Endothelial cell (in vitro differentiated cells): ENCODE measurements at regions not wholly inside any gene's neighbourhood (a gene's known extent, or its start where the extent isn't known, plus 50 kb on each side); places are given as distances from the start of the nearest gene placed in this dataset.

Source experiments
- DNase-seq: peaks from one replicate; pipeline ENCODE4 v3.0.0; 2021; ENCODE audit warnings: low spot score
- H3K27ac Mint-ChIP-seq: one replicate; pipeline ENCODE4 v1.8.0; 2021; ENCODE audit warnings: mixed read lengths, inconsistent platforms; ENCODE audit not compliant: unreplicated experiment
- H3K27me3 Mint-ChIP-seq: one replicate; pipeline ENCODE4 v1.8.0; 2021; ENCODE audit warnings: mild to moderate bottlenecking, moderate library complexity, mixed read lengths, inconsistent platforms; ENCODE audit not compliant: unreplicated experiment
- H3K36me3 Mint-ChIP-seq: one replicate; pipeline ENCODE4 v1.8.0; 2021; ENCODE audit warnings: mild to moderate bottlenecking, low read depth, mixed read lengths, inconsistent platforms; ENCODE audit not compliant: unreplicated experiment
- H3K4me1 Mint-ChIP-seq: one replicate; pipeline ENCODE4 v1.8.0; 2021; ENCODE audit warnings: mild to moderate bottlenecking, mixed read lengths, inconsistent platforms; ENCODE audit not compliant: unreplicated experiment
- H3K4me3 Mint-ChIP-seq: one replicate; pipeline ENCODE4 v1.8.0; 2021; ENCODE audit warnings: mild to moderate bottlenecking, mixed read lengths, inconsistent platforms; ENCODE audit not compliant: unreplicated experiment
- H3K9me3 Mint-ChIP-seq: one replicate; pipeline ENCODE4 v1.8.0; 2021; ENCODE audit warnings: mixed read lengths, inconsistent platforms; ENCODE audit not compliant: unreplicated experiment
- CTCF ChIP-seq: fragments of 200-600 bp; sonication (generic); IDR thresholded peaks from one replicate; pipeline ENCODE4 v1.5.0; 2021; ENCODE audit warnings: antibody characterized with exemption; ENCODE audit not compliant: unreplicated experiment

GRCh38 chr18:44437603-44438002 lies 243.1 kb upstream of the SETBP1 start:
- no peak for TF ChIP-seq CTCF
- no peaks in the 10 kb centered on the region for H3K4me1 Mint-ChIP-seq
- no peak overlapping the region for H3K4me3 Mint-ChIP-seq
- H3K9me3 Mint-ChIP-seq = no peaks in the 10 kb centered on the region
- no peaks in the 10 kb centered on the region for H3K36me3 Mint-ChIP-seq
- no peak overlapping the region for H3K27ac Mint-ChIP-seq
- H3K27me3 Mint-ChIP-seq = no peaks in the 10 kb centered on the region
- no peak for DNase-seq

GRCh38 chr18:44450226-44450625 lies 230.5 kb upstream of the SETBP1 start:
- H3K27me3 Mint-ChIP-seq = no peaks in the 10 kb centered on the region
- H3K36me3 Mint-ChIP-seq = no peaks in the 10 kb centered on the region
- H3K4me3 Mint-ChIP-seq = no peak overlapping the region
- DNase-seq = no peak
- no peaks in the 10 kb centered on the region for H3K4me1 Mint-ChIP-seq
- no peak overlapping the region for H3K27ac Mint-ChIP-seq
- H3K9me3 Mint-ChIP-seq = no peaks in the 10 kb centered on the region
- TF ChIP-seq CTCF = no peak

GRCh38 chr18:44452346-44452745 lies 228.3 kb upstream of the SETBP1 start:
- DNase-seq = no peak
- Mint-ChIP-seq H3K4me1 (no peaks in the 10 kb centered on the region), H3K36me3 (no peaks in the 10 kb centered on the region), H3K27me3 (no peaks in the 10 kb centered on the region), H3K27ac (no peak overlapping the region), H3K9me3 (no peaks in the 10 kb centered on the region), H3K4me3 (no peak overlapping the region)
- no peak for TF ChIP-seq CTCF

- no peak for DNase-seq
- Mint-ChIP-seq H3K27me3 (no peaks in the 10 kb centered on the region), H3K9me3 (no peaks in the 10 kb centered on the region), H3K4me3 (no peak overlapping the region), H3K36me3 (no peaks in the 10 kb centered on the region), H3K27ac (no peak overlapping the region), H3K4me1 (no peaks in the 10 kb centered on the region)
- no peak for TF ChIP-seq CTCF
These were observed 227.2 kb upstream of the SETBP1 start for GRCh38 chr18:44453505-44453904.

- Mint-ChIP-seq H3K36me3 (no peaks in the 10 kb centered on the region), H3K4me3 (no peak overlapping the region), H3K9me3 (no peaks in the 10 kb centered on the region)
These were observed 221.9 kb upstream of the SETBP1 start for GRCh38 chr18:44458777-44459176.

More at GRCh38 chr18:44458777-44459176, 221.9 kb upstream of the SETBP1 start:
- Mint-ChIP-seq H3K4me1 (peaks cover 5% of the 10 kb centered on the region), H3K27ac (no peak overlapping the region), H3K27me3 (peaks cover under 1% of the 10 kb centered on the region)
- no peak for DNase-seq
- TF ChIP-seq CTCF = no peak
